Fibroblast of skin of right quadriceps (primary cell): ENCODE measurements at regions not wholly inside any gene's neighbourhood (a gene's known extent, or its start where the extent isn't known, plus 50 kb on each side); places are given as distances from the start of the nearest gene placed in this dataset.
"Not testable (repeated sequence)": the region's sequence is repeated elsewhere in the genome, so short reads cannot be mapped to it uniquely, and the experiment has no call there.

Experiments
- DNase-seq: peaks from one replicate; pipeline ENCODE4 v3.0.0-alpha.2; 2013

- no peak for DNase-seq
Measured at GRCh38 chr5:41995193-41995592, 70.1 kb downstream of the FBXO4 start.

GRCh38 chr5:42001673-42002072 lies 76.6 kb downstream of the FBXO4 start:
- no peak for DNase-seq

DNA sequence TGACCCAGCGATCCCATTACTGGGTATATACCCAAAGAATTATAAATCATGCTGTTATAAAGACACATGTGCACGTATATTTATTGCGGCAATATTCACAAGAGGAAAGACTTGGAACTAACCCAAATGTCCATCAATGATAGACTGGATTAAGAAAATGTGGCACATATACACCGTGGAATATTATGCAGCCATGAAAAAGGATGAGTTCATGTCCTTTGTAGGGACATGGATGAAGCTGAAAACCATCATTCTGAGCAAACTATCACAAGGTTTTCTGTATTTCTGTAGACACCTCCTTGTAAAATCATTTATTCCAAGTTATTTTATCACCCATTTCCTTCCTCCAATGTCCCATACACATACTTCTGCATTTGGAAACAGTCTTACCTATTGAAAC lies 78.8 kb downstream of the FBXO4 start:
- not testable (repeated sequence) for DNase-seq

- peak; percentile 16 for DNase-seq
Measured at GRCh38 chr5:42005561-42006153, 80.6 kb downstream of the FBXO4 start.

GRCh38 chr5:42013561-42013960 lies 88.5 kb downstream of the FBXO4 start:
- DNase-seq, result no peak

- DNase-seq, result no peak
Measured at GRCh38 chr5:42015254-42015653, 90.2 kb downstream of the FBXO4 start.

- DNase-seq, result peak; percentile 39
Measured at GRCh38 chr5:42015681-42016080, 90.6 kb downstream of the FBXO4 start.

DNA sequence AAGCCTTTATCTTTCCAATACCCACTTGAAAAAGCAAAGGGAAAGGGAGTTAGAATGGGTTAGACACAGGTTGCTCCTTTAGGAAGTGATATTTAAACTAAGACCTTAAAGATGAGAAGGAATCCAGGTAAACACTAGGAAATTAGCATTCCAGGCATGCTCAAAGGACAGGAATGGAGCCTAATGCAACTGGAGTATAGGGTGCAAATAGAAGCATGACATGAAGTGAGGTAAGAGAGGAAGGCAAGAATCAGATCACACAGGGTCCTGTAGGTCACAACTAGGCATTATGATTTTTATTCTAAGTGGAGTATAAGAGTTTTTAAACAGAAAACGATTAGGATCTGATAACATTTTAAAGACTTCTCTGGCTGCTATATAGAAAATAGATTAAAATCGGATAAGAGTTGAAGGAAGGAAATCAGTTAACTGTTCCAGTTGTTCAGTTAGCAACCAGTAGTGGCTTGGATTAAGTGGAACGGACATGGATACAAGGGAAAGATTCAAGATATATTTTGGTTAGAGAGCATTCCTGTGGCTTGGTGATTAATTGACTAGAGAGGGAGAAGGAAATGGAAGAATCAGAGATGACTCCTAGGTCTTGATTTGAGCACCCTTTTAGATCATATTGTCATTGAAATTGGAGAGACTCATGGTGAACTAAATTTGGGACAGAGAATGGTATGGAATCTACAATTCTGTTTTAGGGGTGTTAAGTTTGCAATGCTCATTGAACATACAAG lies 95.9 kb downstream of the FBXO4 start:
- peak; percentile 63 for DNase-seq

DNA sequence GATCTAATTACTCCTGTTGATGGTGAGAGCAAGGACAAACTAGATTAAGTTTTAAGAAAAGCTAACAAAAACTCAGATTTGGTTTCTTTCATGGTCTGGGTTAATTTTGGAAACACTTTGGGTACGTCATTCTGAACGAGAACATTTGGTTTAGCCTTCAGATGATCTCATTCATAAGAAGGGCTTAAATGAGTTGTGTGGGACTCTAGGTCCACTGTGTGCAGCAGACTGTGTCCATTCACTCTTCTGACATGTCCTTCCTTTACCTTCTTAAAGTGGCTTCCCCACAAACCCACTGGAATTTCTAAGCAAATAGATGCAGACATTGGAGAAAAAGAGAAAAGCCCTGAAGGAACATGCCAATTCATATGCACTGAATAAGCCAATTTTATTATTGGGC lies 96.8 kb downstream of the FBXO4 start:
- DNase-seq, result no peak

GRCh38 chr5:42022383-42022972 lies 97.4 kb downstream of the FBXO4 start:
- DNase-seq, result no peak

- DNase-seq, result no peak
Measured at GRCh38 chr5:42026446-42026845, 101.4 kb downstream of the FBXO4 start.

- DNase-seq, result no peak
Measured at GRCh38 chr5:42032137-42032536, 107.1 kb downstream of the FBXO4 start.

DNA sequence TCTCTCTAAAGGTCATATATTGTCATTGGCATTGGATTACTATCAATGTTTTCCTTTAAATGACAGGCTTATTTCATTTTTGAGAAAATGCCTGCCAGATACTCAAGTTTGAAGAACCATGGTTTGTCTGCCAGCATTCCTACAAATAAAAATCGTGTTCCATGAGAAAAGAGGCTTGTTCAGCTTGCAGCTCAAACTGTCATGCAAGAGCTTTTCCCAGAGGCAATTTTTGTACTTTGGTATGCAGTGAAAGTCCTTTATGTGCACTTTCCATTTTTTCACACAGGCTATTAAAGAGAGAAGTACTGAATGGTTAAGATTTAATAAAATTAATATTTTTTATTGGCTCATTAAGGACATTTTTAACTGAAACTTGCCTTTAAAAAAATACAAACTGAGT lies 110.4 kb downstream of the FBXO4 start:
- DNase-seq, result no peak

- no peak for DNase-seq
Measured at GRCh38 chr5:42036379-42036778, 111.3 kb downstream of the FBXO4 start.

DNA sequence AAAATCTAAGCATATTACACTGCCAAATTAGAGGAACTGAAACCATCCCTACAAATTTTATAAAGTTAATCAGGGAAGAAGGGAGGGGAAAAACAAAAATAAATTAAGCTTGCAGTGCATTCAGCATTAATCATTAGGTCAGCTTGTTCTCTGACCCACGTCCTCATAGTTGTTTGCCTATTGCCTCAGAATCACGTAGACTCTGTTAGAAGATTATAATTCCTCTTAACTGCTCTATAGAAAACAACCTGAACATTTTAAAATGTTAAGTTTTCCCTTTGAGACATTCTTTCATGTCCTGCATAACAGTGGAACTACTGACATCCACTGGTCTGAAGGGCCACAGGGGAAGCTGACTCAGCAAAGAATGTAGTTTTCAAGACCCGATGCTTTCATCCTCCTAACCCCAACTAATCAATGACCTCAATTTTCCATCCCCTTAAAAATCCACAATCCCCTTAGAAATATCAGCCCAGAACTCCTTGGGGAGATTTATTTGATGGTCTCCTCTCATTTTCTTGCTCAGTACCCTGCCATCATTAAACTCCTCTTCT lies 112.4 kb downstream of the FBXO4 start:
- no peak for DNase-seq

DNA sequence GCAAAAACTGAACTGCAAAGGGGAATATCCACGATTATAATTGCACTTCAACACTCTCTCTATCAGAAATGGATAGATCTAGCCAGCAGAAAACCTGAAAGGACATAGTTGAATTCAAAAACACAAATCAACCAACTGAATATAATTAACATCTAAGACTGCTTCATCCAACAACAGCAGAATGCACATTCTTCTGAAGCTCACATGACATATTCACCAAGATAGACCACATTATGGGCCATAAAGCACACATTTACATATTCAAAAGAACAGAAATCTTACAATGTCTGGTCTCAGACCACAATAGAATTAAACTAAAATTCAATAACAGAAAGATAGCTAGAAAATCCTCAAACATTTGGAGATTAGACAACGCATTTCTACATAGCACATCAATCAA lies 118.3 kb downstream of the FBXO4 start:
- no peak for DNase-seq

DNA sequence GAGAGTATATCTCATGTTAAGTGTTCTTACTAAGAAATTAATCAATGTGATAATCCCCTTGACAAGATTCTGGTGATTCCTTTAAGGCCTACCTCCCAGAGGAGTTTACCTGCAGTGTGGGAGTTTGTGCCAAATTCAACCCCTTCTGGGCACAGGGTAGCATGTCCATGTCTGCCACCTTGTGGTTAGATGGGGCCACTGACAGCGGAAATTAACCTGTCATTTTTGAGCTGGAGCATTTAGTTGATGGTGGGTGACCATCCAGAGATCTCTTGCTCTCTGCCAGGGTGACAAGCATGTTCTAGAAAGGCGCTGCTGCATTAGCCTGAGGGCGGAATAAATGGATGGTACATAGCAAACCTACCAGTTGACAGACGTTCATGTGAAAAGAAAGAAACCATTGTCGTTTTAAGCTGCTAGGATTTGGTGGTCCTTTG lies 132.2 kb downstream of the FBXO4 start:
- DNase-seq, result peak; percentile 21

- DNase-seq, result no peak
Measured at GRCh38 chr5:42059291-42059690, 134.2 kb downstream of the FBXO4 start.

DNA sequence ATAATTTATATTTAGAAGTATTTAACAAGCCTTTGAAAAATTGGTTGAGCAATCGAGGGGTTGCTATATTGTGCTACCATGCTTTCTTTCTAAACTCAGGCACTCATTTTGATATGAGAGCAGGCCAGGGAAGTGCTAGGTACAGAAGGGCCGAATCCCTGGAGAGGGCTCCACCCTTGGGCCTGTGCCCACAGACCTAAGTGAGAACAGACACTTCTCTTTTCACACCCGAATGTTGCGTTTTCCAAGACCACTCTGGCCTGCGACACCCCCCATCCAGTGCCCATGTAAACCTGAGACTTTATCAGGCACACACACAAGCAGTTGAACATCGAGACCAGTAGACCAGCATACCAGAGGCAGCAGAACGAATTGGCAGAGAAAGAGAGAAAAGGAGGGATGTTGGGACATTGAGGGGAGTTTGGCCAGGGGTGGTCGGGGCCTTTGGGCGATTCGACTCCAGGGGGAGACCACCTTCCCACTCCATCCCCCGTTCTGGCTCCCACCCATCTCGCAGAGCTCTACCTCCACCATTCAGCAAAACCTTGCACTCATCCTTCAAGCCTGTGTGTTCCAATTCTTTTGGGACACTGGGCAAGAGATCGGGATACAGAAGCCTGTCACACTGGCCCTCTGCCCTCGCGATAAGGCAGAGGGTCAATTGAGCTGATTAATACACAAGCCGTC lies 134.8 kb downstream of the FBXO4 start:
- DNase-seq, result no peak

DNA sequence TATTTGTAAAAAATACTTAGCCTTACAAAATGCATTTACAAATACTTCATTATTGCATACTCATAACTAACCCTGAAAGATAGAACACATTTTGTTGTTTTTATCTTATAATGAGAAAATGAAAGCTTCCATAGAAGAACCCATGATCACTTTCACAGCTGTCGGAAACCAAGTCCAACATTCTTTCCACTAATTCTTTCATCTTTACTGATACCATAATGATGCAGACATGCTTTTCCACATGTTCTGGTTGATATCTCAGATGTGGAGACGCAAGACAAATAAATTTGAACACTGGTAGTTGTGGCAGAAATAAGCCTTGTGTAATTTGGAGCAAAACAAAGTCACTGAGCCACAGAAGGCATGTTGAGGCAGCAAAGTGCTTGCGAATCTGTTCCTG lies 136.0 kb downstream of the FBXO4 start:
- DNase-seq, result no peak

- DNase-seq, result no peak
Measured at GRCh38 chr5:42064821-42065220, 139.7 kb downstream of the FBXO4 start.

- no peak for DNase-seq
Measured at GRCh38 chr5:42066131-42066530, 141.1 kb downstream of the FBXO4 start.

- no peak for DNase-seq
Measured at GRCh38 chr5:42074353-42074752, 149.3 kb downstream of the FBXO4 start.

DNA sequence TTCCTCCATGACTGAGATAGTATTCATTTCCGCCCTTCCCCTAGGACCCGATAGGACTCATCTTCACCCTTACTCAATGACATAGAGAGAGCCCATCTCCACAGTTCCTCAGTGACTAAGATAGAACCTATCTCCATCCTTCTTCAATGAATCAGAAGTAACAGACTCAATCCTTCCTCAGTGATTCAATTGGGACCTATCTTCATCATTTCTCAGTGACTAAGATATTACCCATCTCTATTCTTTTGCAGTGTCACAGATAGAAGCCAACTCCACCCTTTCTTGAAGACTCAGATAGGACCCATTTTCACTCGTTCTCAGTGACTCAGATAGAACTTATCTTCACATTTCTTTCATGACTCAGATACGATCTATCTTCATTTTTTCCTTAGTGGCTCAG lies 164.6 kb downstream of the FBXO4 start:
- no peak for DNase-seq
